HEK293T (cell line): ENCODE measurements at regions not wholly inside any gene's neighbourhood (a gene's known extent, or its start where the extent isn't known, plus 50 kb on each side); places are given as distances from the start of the nearest gene placed in this dataset.

Experiments used
- CTCF ChIA-PET: fragments of 350-600 bp; formaldehyde crosslinking; extraction: SDS; loops from one replicate; lab custom pipeline; 2021; ENCODE audit warnings: antibody characterized with exemption, inconsistent platforms; lab: Yijun Ruan, JAX
- POLR2A ChIA-PET: fragments of 350-600 bp; formaldehyde crosslinking; extraction: SDS; loops from one replicate; lab custom pipeline; 2020; ENCODE audit warnings: antibody characterized with exemption, inconsistent platforms; lab: Yijun Ruan, JAX
- DNase-seq: peaks from one replicate; pipeline ENCODE4 v3.0.0; 2012; ENCODE audit warnings: mixed read lengths; ENCODE audit errors: extremely low spot score
- ARNT ChIP-seq: fragments of 450-650 bp; IDR thresholded peaks from 2 replicates; pipeline ENCODE4 v1.6.1; 2017; ENCODE audit warnings: mild to moderate bottlenecking
- BHLHE40 ChIP-seq: fragments of 450-650 bp; IDR thresholded peaks from 2 replicates; pipeline ENCODE4 v1.6.1; 2016; ENCODE audit warnings: mild to moderate bottlenecking, moderate library complexity, borderline replicate concordance
- CTBP1 ChIP-seq: fragments of 450-650 bp; IDR thresholded peaks from 2 replicates; pipeline ENCODE4 v1.6.1; 2016; ENCODE audit warnings: borderline replicate concordance
- ELF4 ChIP-seq: fragments of 450-650 bp; IDR thresholded peaks from 2 replicates; pipeline ENCODE4 v1.6.1; 2017; ENCODE audit warnings: antibody characterized with exemption
- FOXA1 ChIP-seq: fragments of 450-650 bp; IDR thresholded peaks from 2 replicates; pipeline ENCODE4 v1.6.1; 2016; ENCODE audit warnings: mild to moderate bottlenecking
- FOXK2 ChIP-seq: fragments of 450-650 bp; IDR thresholded peaks from 2 replicates; pipeline ENCODE4 v1.6.1; 2016; ENCODE audit warnings: mild to moderate bottlenecking
- FOXM1 ChIP-seq: fragments of 450-650 bp; IDR thresholded peaks from 2 replicates; pipeline ENCODE4 v1.6.1; 2017; ENCODE audit warnings: mild to moderate bottlenecking, borderline replicate concordance
- HDGF ChIP-seq: fragments of 450-650 bp; IDR thresholded peaks from 2 replicates; pipeline ENCODE4 v1.6.1; 2017; ENCODE audit warnings: antibody characterized with exemption, borderline replicate concordance
- L3MBTL2 ChIP-seq: fragments of 450-650 bp; conservative IDR thresholded peaks from 2 replicates; pipeline ENCODE4 v1.6.1; 2016; ENCODE audit warnings: mild to moderate bottlenecking
- LEF1 ChIP-seq: fragments of 450-650 bp; IDR thresholded peaks from 2 replicates; pipeline ENCODE4 v1.6.1; 2017; ENCODE audit warnings: mild to moderate bottlenecking, borderline replicate concordance
- NFRKB ChIP-seq: fragments of 450-650 bp; IDR thresholded peaks from 2 replicates; pipeline ENCODE4 v1.6.1; 2016; ENCODE audit warnings: mild to moderate bottlenecking, moderate library complexity
- PKNOX1 ChIP-seq: fragments of 450-650 bp; IDR thresholded peaks from 2 replicates; pipeline ENCODE4 v1.6.1; 2016
- SP1 ChIP-seq: fragments of 450-650 bp; IDR thresholded peaks from 2 replicates; pipeline ENCODE4 v1.6.1; 2017
- SUZ12 ChIP-seq: fragments of 450-650 bp; IDR thresholded peaks from 2 replicates; pipeline ENCODE4 v1.6.1; 2016; ENCODE audit warnings: mild to moderate bottlenecking
- TARDBP ChIP-seq: fragments of 450-650 bp; IDR thresholded peaks from 2 replicates; pipeline ENCODE4 v1.6.1; 2016
- ZNF384 ChIP-seq: fragments of 450-650 bp; IDR thresholded peaks from 2 replicates; pipeline ENCODE4 v1.6.1; 2016

GRCh38 chr3:177523067-177523675 lies 325.9 kb upstream of the TBL1XR1 start:
- TF ChIP-seq LEF1 (no peak), TARDBP (no peak), SP1 (no peak), HDGF (no peak), ELF4 (no peak), FOXM1 (no peak), NFRKB (no peak), CTBP1 (no peak), L3MBTL2 (no peak), SUZ12 (no peak), FOXA1 (no peak), ZNF384 (no peak), FOXK2 (no peak), BHLHE40 (no peak)
- no peak for DNase-seq
- CTCF ChIA-PET, result no interaction called here
- POLR2A ChIA-PET, result no interaction called here

GRCh38 chr3:177523872-177524438 lies 326.7 kb upstream of the TBL1XR1 start:
- POLR2A ChIA-PET, result no interaction called here
- CTCF ChIA-PET, result no interaction called here
- DNase-seq, result no peak
- TF ChIP-seq L3MBTL2 (no peak), ELF4 (no peak), BHLHE40 (no peak), FOXK2 (no peak), SP1 (no peak), HDGF (no peak), ARNT (no peak), CTBP1 (no peak), ZNF384 (no peak), NFRKB (no peak), SUZ12 (no peak), TARDBP (no peak), FOXM1 (no peak), PKNOX1 (no peak), LEF1 (no peak)

- ChIA-PET POLR2A (no interaction called here), CTCF (no interaction called here)
- TF ChIP-seq FOXK2 (no peak), ZNF384 (no peak), PKNOX1 (no peak), LEF1 (no peak), FOXM1 (no peak), FOXA1 (no peak), ARNT (no peak), L3MBTL2 (no peak)
- DNase-seq, result no peak
Measured at GRCh38 chr3:177524742-177525141, 327.5 kb upstream of the TBL1XR1 start.

- ChIA-PET POLR2A (no interaction called here), CTCF (no interaction called here)
- DNase-seq, result no peak
- TF ChIP-seq L3MBTL2 (no peak), SUZ12 (no peak), FOXA1 (no peak), CTBP1 (no peak), ZNF384 (no peak), BHLHE40 (no peak), FOXK2 (no peak), ARNT (no peak)
Measured at GRCh38 chr3:177525414-177525813, 328.1 kb upstream of the TBL1XR1 start.

- CTCF ChIA-PET, result no interaction called here
- POLR2A ChIA-PET, result no interaction called here
- TF ChIP-seq ELF4 (no peak), BHLHE40 (no peak), FOXM1 (no peak), PKNOX1 (no peak), SUZ12 (no peak)
- DNase-seq, result no peak
Measured at GRCh38 chr3:177525987-177526712, 328.9 kb upstream of the TBL1XR1 start.

- ChIA-PET CTCF (no interaction called here), POLR2A (no interaction called here)
- no peak for TF ChIP-seq ZNF384
- no peak for TF ChIP-seq ELF4
- TF ChIP-seq L3MBTL2, result no peak
- no peak for TF ChIP-seq PKNOX1
- TF ChIP-seq FOXA1, result no peak
- no peak for TF ChIP-seq FOXK2
- DNase-seq, result no peak
Measured at GRCh38 chr3:177527182-177527581, 329.9 kb upstream of the TBL1XR1 start.
